ENCODE measurements at regions not wholly inside any gene's neighbourhood (a gene's known extent, or its start where the extent isn't known, plus 50 kb on each side); places are given as distances from the start of the nearest gene placed in this dataset.
"Not testable (repeated sequence)": the region's sequence is repeated elsewhere in the genome, so short reads cannot be mapped to it uniquely, and the experiment has no call there.

DNA sequence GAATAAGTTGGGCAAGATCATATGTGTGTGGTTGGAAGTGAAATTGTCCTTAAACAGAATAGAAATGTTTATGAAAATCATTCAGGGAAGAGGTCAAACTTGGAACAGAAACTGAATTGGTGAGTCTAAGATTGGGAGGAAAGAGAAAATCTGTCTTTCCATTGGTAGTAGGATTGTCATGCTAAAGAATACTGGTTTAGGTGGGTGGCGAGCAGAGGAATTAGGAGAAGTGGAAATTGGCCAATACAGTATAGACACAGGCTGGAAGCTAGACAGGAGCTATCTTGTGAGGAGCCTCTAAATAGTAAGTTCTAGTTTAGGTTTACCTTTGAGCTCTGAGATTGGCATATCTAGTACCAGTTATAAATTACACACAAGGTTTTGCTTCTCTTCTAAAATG lies 80.9 kb upstream of the KYNU start:
- peaks cover 4% of the 10 kb centered on the region for H3K4me1 Mint-ChIP-seq (ENCODE audit: low read depth, unreplicated experiment)
- H3K27ac Mint-ChIP-seq (ENCODE audit: unreplicated experiment): no peak overlapping the region
- H3K27me3 Mint-ChIP-seq (ENCODE audit: unreplicated experiment): no peaks in the 10 kb centered on the region
- H3K36me3 Mint-ChIP-seq (ENCODE audit: unreplicated experiment): no peaks in the 10 kb centered on the region
- no peak for TF ChIP-seq CTCF (IDR thresholded peaks at IDR 0.05; ENCODE audit: partially characterized antibody, unreplicated experiment)
- DNase-seq: no peak
- no peaks in the 10 kb centered on the region for H3K9me3 Mint-ChIP-seq (ENCODE audit: unreplicated experiment)
- H3K4me3 Mint-ChIP-seq (ENCODE audit: unreplicated experiment): no peak overlapping the region

DNA sequence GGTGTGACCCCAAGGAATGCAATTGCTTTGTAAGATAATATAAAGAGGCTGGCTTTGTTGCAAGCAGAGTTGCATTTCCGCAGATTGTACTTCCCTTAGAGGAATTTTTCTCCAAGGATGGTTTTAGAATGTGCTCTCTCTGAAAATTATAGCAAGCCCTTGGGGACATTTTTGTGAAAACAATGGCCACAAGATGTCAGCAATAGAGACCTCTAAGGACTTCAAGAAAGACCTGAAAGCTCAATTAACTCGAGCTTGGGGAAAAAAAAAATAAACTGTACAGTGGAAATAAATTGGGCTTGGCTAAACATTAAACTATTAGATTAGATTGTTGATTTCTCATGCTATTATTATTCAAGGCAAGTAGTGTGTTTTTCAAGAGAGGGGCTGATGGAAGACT lies 81.3 kb upstream of the KYNU start:
- Mint-ChIP-seq H3K27ac (ENCODE audit: unreplicated experiment) (no peak overlapping the region), H3K4me3 (ENCODE audit: unreplicated experiment) (no peak overlapping the region), H3K27me3 (ENCODE audit: unreplicated experiment) (no peaks in the 10 kb centered on the region), H3K36me3 (ENCODE audit: unreplicated experiment) (no peaks in the 10 kb centered on the region), H3K9me3 (ENCODE audit: unreplicated experiment) (no peaks in the 10 kb centered on the region), H3K4me1 (ENCODE audit: low read depth, unreplicated experiment) (peaks cover 4% of the 10 kb centered on the region)
- DNase-seq: no peak
- no peak for TF ChIP-seq CTCF (IDR thresholded peaks at IDR 0.05; ENCODE audit: partially characterized antibody, unreplicated experiment)

DNA sequence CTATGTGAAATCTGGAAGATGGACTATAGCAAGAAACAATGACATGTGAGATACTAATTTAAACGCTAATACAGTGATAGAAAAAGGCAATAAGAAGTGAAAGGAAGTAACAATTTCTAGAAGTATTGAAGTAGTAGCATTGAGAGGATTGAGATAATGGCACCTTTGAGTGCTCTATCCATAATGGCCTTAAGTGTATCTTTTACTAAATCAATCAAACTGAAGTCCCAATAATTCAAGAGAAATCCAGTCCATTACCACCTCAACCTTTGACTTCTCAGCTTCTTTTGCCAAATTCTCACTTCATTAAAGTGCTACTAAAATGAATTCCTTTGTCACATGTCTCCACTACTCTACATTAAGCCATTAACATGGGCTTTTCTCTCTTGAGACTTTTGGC lies 82.6 kb upstream of the KYNU start:
- no peak for DNase-seq
- Mint-ChIP-seq H3K4me1 (ENCODE audit: low read depth, unreplicated experiment) (peaks cover 4% of the 10 kb centered on the region), H3K4me3 (ENCODE audit: unreplicated experiment) (no peak overlapping the region), H3K36me3 (ENCODE audit: unreplicated experiment) (no peaks in the 10 kb centered on the region), H3K27ac (ENCODE audit: unreplicated experiment) (no peak overlapping the region), H3K27me3 (ENCODE audit: unreplicated experiment) (no peaks in the 10 kb centered on the region), H3K9me3 (ENCODE audit: unreplicated experiment) (no peaks in the 10 kb centered on the region)
- no peak for TF ChIP-seq CTCF (IDR thresholded peaks at IDR 0.05; ENCODE audit: partially characterized antibody, unreplicated experiment)

DNA sequence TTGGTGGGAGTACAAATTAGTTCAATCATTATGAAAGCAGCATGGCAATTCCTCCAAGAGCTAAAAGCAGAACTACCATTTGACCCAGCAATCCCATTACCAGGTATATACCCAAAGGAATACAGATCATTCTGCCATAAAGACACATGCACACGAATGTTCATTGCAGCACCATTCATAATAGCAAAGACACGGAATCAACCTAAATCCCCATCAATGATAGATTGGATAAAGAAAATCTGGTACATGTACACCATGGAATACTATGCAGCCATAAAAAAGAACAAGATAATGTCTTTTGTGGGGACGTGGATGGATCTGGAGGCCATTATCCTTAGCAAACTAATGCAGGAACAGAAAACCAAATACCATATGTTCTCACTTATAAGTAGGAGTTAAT lies 85.1 kb upstream of the KYNU start:
- not testable (repeated sequence) for H3K4me1 Mint-ChIP-seq (ENCODE audit: low read depth, unreplicated experiment); H3K36me3 Mint-ChIP-seq (ENCODE audit: unreplicated experiment); H3K27me3 Mint-ChIP-seq (ENCODE audit: unreplicated experiment); DNase-seq; H3K4me3 Mint-ChIP-seq (ENCODE audit: unreplicated experiment); H3K9me3 Mint-ChIP-seq (ENCODE audit: unreplicated experiment); H3K27ac Mint-ChIP-seq (ENCODE audit: unreplicated experiment)

DNA sequence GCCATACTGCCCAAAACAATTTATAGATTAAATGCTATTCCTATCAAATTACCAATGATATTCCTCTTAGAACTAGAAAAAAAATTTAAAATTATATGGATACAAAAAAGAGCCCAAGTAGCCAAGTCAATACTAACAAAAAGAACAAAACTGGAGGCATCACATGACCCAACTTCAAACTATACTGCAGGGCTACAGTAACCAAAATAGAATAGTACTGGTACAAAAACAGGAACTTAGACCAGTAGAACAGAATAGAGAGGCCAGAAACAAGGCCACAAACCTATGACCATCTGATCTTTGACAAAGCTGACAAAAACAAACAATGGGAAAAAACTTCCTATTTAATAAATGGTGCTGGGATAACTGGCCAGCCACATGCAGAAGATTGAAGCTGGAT lies 86.1 kb upstream of the KYNU start:
- no peaks in the 10 kb centered on the region for H3K36me3 Mint-ChIP-seq (ENCODE audit: unreplicated experiment)
- no peak for TF ChIP-seq CTCF (IDR thresholded peaks at IDR 0.05; ENCODE audit: partially characterized antibody, unreplicated experiment)
- peaks cover 2% of the 10 kb centered on the region for H3K4me1 Mint-ChIP-seq (ENCODE audit: low read depth, unreplicated experiment)
- no peak overlapping the region for H3K27ac Mint-ChIP-seq (ENCODE audit: unreplicated experiment)
- H3K4me3 Mint-ChIP-seq (ENCODE audit: unreplicated experiment): no peak overlapping the region
- no peaks in the 10 kb centered on the region for H3K27me3 Mint-ChIP-seq (ENCODE audit: unreplicated experiment)
- DNase-seq: no peak
- no peaks in the 10 kb centered on the region for H3K9me3 Mint-ChIP-seq (ENCODE audit: unreplicated experiment)
